GM23248 (cell line): ENCODE measurements at regions not wholly inside any gene's neighbourhood (a gene's known extent, or its start where the extent isn't known, plus 50 kb on each side); places are given as distances from the start of the nearest gene placed in this dataset.

Experiments
- EZH2 ChIP-seq: fragments of 200-600 bp; sonication (generic); IDR thresholded peaks from 2 replicates; pipeline ENCODE4 v1.6.1; 2018; ENCODE audit warnings: antibody characterized with exemption, mild to moderate bottlenecking; ENCODE audit not compliant: insufficient read depth, poor library complexity, severe bottlenecking
- EZH2phosphoT487 ChIP-seq: fragments of 200-600 bp; sonication (generic); IDR thresholded peaks from 2 replicates; pipeline ENCODE4 v1.6.1; 2018; ENCODE audit warnings: antibody characterized with exemption, moderate library complexity, mild to moderate bottlenecking, low read depth; ENCODE audit not compliant: insufficient read depth

DNA sequence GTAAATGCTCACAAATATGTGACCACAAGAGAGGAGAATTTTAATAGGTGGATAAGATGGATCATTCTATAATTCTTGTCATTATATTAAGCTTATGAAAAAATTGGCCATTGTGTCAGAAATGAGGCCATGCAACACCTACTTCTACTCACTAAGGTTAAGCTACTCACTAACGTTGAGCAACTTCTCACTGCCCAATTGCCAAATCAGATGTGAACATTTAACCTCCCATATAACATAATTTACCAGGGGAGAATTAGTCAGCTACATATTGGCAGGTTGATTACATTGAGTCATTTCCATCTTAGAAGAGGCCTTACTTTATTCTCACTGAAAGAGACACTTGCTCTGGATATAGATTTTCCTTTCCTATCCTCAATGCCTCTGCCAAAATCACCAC, 211.2 kb upstream of the DGKB start:
- no peak for TF ChIP-seq EZH2
- TF ChIP-seq EZH2phosphoT487 = no peak
